Effector memory CD8-positive, alpha-beta T cell (primary cell): ENCODE measurements at regions not wholly inside any gene's neighbourhood (a gene's known extent, or its start where the extent isn't known, plus 50 kb on each side); places are given as distances from the start of the nearest gene placed in this dataset.
"Not testable (repeated sequence)": the region's sequence is repeated elsewhere in the genome, so short reads cannot be mapped to it uniquely, and the experiment has no call there.

Experiments used
- ATAC-seq: fragments of 150-1000 bp; cut with Tn5 transposase; replicated peaks from 2 replicates; pipeline ENCODE4 v1.10.0; 2021; ENCODE audit warnings: mild to moderate bottlenecking, moderate library complexity
- DNase-seq, 3 experiments: peaks; one replicate each; pipeline ENCODE4 v3.0.0; 2021
- H3K27ac Mint-ChIP-seq, 2 donors: one replicate each; pipeline ENCODE4 v1.8.0; 2022; ENCODE audit warnings: mild to moderate bottlenecking in 2 of 2, mixed read lengths in 2 of 2, moderate library complexity in 2 of 2
- H3K27me3 Mint-ChIP-seq, 2 donors: one replicate each; pipeline ENCODE4 v1.8.0; 2022; ENCODE audit warnings: mixed read lengths in 2 of 2
- H3K36me3 Mint-ChIP-seq: one replicate; pipeline ENCODE4 v1.8.0; 2022; ENCODE audit warnings: mild to moderate bottlenecking, moderate library complexity, mixed read lengths; ENCODE audit not compliant: insufficient read depth
- H3K4me1 Mint-ChIP-seq, 2 donors: one replicate each; pipeline ENCODE4 v1.8.0; 2022; ENCODE audit warnings: low read depth in 2 of 2, mixed read lengths in 2 of 2
- H3K4me3 Mint-ChIP-seq, 2 donors: one replicate each; pipeline ENCODE4 v1.8.0; 2022; ENCODE audit warnings: mild to moderate bottlenecking in 2 of 2, mixed read lengths in 2 of 2, moderate library complexity in 2 of 2
- H3K9me3 Mint-ChIP-seq, 2 donors: one replicate each; pipeline ENCODE4 v1.8.0; 2022; ENCODE audit warnings: mixed read lengths in 2 of 2

GRCh38 chr4:170198747-170199146, 109.0 kb upstream of the AADAT start:
- Mint-ChIP-seq H3K4me1 (no peaks in the 10 kb centered on the region), H3K27me3 (no peaks in the 10 kb centered on the region), H3K36me3 (no peaks in the 10 kb centered on the region), H3K27ac (no peak overlapping the region), H3K9me3 (peaks cover 8 to 16% of the 10 kb centered on the region in 2 donors), H3K4me3 (no peak overlapping the region)
- DNase-seq (no peak), ATAC-seq (no peak)

GRCh38 chr4:170194794-170195193, 105.0 kb upstream of the AADAT start:
- H3K36me3 Mint-ChIP-seq, DNase-seq, H3K27me3 Mint-ChIP-seq, H3K4me1 Mint-ChIP-seq, H3K4me3 Mint-ChIP-seq, H3K27ac Mint-ChIP-seq, ATAC-seq: not testable (repeated sequence)
- H3K9me3 Mint-ChIP-seq: peaks cover 0 to 14% of the 10 kb centered on the region in 2 donors

DNA sequence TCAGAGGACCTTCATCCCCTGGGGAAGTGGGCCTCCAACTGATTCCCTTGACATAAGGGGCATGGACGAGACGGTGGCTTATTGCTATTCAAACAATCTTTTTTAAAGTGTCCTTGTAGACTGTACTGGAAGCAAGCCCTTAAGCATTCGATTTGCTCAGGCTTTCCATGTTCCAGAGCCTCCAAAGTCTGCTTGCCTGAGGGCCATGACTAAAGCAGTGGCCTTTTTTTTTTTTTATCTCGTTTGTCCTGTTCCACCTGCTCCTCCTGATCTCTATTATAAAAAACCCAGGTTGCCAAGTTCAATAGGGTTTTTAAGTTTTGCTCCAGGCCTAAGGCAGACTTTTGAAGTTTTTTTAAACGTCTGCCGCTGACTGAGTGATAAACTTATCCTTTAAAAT, 103.7 kb upstream of the AADAT start:
- H3K4me3 Mint-ChIP-seq: no peak overlapping the region
- DNase-seq (no peak), ATAC-seq (no peak)
- H3K27me3 Mint-ChIP-seq: peaks cover 0 to 4% of the 10 kb centered on the region in 2 donors
- peaks cover under 1 to 19% of the 10 kb centered on the region in 2 donors for H3K9me3 Mint-ChIP-seq
- H3K4me1 Mint-ChIP-seq: no peaks in the 10 kb centered on the region
- H3K27ac Mint-ChIP-seq: no peak overlapping the region
- no peaks in the 10 kb centered on the region for H3K36me3 Mint-ChIP-seq

GRCh38 chr4:170190265-170190664, 100.5 kb upstream of the AADAT start:
- DNase-seq (no peak), ATAC-seq (no peak)
- Mint-ChIP-seq H3K27me3 (peaks cover 0 to 12% of the 10 kb centered on the region in 2 donors), H3K9me3 (peaks cover 4 to 22% of the 10 kb centered on the region in 2 donors), H3K4me3 (no peak overlapping the region), H3K27ac (no peak overlapping the region), H3K4me1 (no peaks in the 10 kb centered on the region), H3K36me3 (no peaks in the 10 kb centered on the region)

DNA sequence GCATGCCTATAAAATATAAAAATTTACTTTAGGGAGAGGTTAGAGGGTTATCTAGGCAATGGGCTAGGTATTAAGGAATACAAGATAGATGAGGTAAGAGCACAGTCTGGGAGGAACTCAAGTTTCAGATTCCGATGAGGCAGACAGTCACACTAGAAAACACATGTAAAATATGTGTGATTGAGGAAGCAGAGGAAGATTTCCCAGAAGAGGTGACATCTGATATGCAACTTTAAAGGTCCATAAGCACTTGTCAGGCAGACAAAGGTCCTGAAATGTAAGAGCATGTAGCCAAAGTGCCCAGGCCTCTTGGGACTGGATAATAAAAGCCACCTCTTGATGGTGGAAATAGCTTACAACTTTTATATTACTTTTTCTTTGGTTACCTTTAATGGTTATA, 81.1 kb upstream of the AADAT start:
- Mint-ChIP-seq H3K27me3 (no peaks in the 10 kb centered on the region), H3K27ac (no peak overlapping the region), H3K4me3 (no peak overlapping the region), H3K9me3 (peaks cover 0 to 4% of the 10 kb centered on the region in 2 donors), H3K36me3 (no peaks in the 10 kb centered on the region), H3K4me1 (no peaks in the 10 kb centered on the region)
- ATAC-seq (no peak), DNase-seq (no peak)

DNA sequence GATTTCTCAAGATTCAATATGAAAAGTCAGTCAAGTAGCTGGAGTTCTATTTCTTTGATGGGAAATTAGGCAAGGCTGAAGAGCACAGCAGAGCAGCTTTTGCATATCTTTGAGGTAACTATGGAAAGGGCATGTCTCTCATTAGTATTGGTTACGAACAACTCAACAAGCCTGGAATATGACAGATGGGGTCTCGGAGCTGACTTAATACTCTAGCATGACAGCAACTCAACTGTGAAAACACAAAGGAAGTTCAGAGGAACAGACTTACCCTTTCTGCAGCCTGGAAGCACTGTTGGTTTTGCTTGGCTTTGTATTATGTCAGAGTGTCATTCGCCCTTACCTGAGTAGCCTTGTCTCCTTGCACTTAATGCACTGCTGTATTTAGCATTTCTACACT, 79.9 kb upstream of the AADAT start:
- Mint-ChIP-seq H3K9me3 (peaks cover 0 to 4% of the 10 kb centered on the region in 2 donors), H3K4me3 (no peak overlapping the region), H3K27ac (no peak overlapping the region), H3K27me3 (no peaks in the 10 kb centered on the region), H3K4me1 (no peaks in the 10 kb centered on the region), H3K36me3 (no peaks in the 10 kb centered on the region)
- ATAC-seq (no peak), DNase-seq (no peak)

GRCh38 chr4:170167678-170168077, 77.9 kb upstream of the AADAT start:
- no peaks in the 10 kb centered on the region for H3K4me1 Mint-ChIP-seq
- ATAC-seq: no peak

GRCh38 chr4:170166193-170166592, 76.4 kb upstream of the AADAT start:
- not testable (repeated sequence) for H3K4me1 Mint-ChIP-seq, H3K27me3 Mint-ChIP-seq, H3K4me3 Mint-ChIP-seq, ATAC-seq, H3K36me3 Mint-ChIP-seq, DNase-seq, H3K27ac Mint-ChIP-seq, H3K9me3 Mint-ChIP-seq

More at GRCh38 chr4:170167678-170168077, 77.9 kb upstream of the AADAT start:
- Mint-ChIP-seq H3K27me3 (no peaks in the 10 kb centered on the region), H3K27ac (no peak overlapping the region), H3K4me3 (no peak overlapping the region), H3K9me3 (peaks cover 0 to 2% of the 10 kb centered on the region in 2 donors), H3K36me3 (no peaks in the 10 kb centered on the region)
- DNase-seq: no peak

DNA sequence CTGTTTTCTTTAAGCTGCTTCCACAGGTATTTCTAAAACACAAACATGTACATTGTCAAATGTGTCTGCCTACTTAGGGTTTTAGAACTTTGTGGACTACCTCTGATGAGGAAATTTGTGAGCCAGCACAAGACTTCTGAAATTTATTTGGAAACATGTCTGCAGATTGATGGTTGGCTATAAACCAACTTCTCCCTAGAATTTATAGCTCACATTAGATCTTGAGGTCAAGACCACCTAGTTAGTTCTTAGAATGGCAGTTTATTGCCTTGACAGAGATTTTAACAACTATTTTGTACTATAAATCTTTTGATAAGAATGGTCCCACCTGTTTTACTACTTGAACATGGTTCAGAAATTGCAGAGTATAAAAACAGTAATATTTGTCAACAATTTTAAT, 72.7 kb upstream of the AADAT start:
- ATAC-seq: no peak
- no peaks in the 10 kb centered on the region for H3K4me1 Mint-ChIP-seq
- no peak for DNase-seq
- H3K36me3 Mint-ChIP-seq: no peaks in the 10 kb centered on the region
- H3K27me3 Mint-ChIP-seq: no peaks in the 10 kb centered on the region
- no peaks in the 10 kb centered on the region for H3K9me3 Mint-ChIP-seq
- H3K27ac Mint-ChIP-seq: no peak overlapping the region
- H3K4me3 Mint-ChIP-seq: no peak overlapping the region

GRCh38 chr4:170157670-170158069, 67.9 kb upstream of the AADAT start:
- peaks cover 2 to 8% of the 10 kb centered on the region in 2 donors for H3K9me3 Mint-ChIP-seq
- no peak overlapping the region for H3K27ac Mint-ChIP-seq
- ATAC-seq: no peak
- no peak overlapping the region for H3K4me3 Mint-ChIP-seq
- no peaks in the 10 kb centered on the region for H3K36me3 Mint-ChIP-seq
- no peaks in the 10 kb centered on the region for H3K27me3 Mint-ChIP-seq
- H3K4me1 Mint-ChIP-seq: no peaks in the 10 kb centered on the region
- DNase-seq: no peak

- Mint-ChIP-seq H3K4me3 (no peak overlapping the region), H3K4me1 (no peaks in the 10 kb centered on the region), H3K36me3 (no peaks in the 10 kb centered on the region), H3K9me3 (no peaks in the 10 kb centered on the region), H3K27ac (no peak overlapping the region), H3K27me3 (no peaks in the 10 kb centered on the region)
- no peak for ATAC-seq
- DNase-seq: no peak
Observed at GRCh38 chr4:170145120-170145519, 55.4 kb upstream of the AADAT start.

DNA sequence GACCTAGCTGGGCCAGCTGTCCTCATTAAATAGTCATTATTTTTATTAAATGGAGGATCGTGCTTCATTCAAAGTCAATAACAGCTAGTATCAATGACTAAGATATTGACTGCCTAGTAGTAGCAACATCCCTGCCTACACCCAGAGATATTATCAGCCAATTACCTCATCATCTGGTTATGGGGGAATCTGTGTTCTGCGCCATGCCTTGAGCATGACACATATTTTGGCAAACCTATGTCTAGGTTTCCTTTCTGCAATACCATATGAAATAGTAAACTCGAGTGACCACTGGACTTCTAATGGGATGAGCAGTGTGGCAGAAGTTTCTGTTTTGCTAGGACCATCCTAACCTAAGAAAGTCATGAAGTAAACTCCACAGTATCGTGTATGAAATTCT, 50.0 kb upstream of the AADAT start:
- no peak for DNase-seq
- H3K27me3 Mint-ChIP-seq: no peaks in the 10 kb centered on the region
- H3K36me3 Mint-ChIP-seq: no peaks in the 10 kb centered on the region
- no peak overlapping the region for H3K4me3 Mint-ChIP-seq
- H3K9me3 Mint-ChIP-seq: no peaks in the 10 kb centered on the region
- no peak overlapping the region for H3K27ac Mint-ChIP-seq
- ATAC-seq: no peak
- H3K4me1 Mint-ChIP-seq: peaks cover 2 to 6% of the 10 kb centered on the region in 2 donors
